SK-N-SH (cell line): ENCODE measurements at regions not wholly inside any gene's neighbourhood (a gene's known extent, or its start where the extent isn't known, plus 50 kb on each side); places are given as distances from the start of the nearest gene placed in this dataset.

Experiments
- CTCF ChIA-PET: fragments of 300-600, 350-600 bp; formaldehyde crosslinking; extraction: SDS; loops from one replicate; lab custom pipeline; 2021; lab: Yijun Ruan, JAX
- POLR2A ChIA-PET: fragments of 350-600 bp; sonication (Branson Sonifier 250); formaldehyde crosslinking; extraction: SDS; loops from one replicate; lab custom pipeline; 2020; ENCODE audit warnings: antibody characterized with exemption, inconsistent platforms; lab: Yijun Ruan, JAX
- DNase-seq: peaks from one replicate; pipeline ENCODE4 v3.0.0; 2012
- H2AFZ ChIP-seq: fragments of 200-600 bp; sonication (generic); 2 replicates; pipeline ENCODE4 v1.8.1; 2016; ENCODE audit warnings: antibody characterized with exemption, mild to moderate bottlenecking, low read depth
- H3F3A ChIP-seq: fragments of 200-600 bp; sonication (generic); replicated peaks from 2 replicates; pipeline ENCODE3; 2016; ENCODE audit warnings: antibody characterized with exemption, mild to moderate bottlenecking; ENCODE audit not compliant: insufficient read depth
- H3K27ac ChIP-seq, 2 experiments: fragments of 200-500 bp in 1 of 2; fragments of 200-600 bp in 1 of 2; sonication (Bioruptor generic) in 1 of 2; sonication (generic), shearing (Covaris generic) in 1 of 2; 2 replicates each; pipeline versions ENCODE4 v1.5.1 to v1.6.1; 2014 to 2016; ENCODE audit warnings: low read depth in 2 of 2, inconsistent platforms in 1 of 2, low read length in 1 of 2, mild to moderate bottlenecking in 1 of 2, mixed read lengths in 1 of 2
- H3K27me3 ChIP-seq: fragments of 200-600 bp; sonication (generic), shearing (Covaris generic); 2 replicates; pipeline ENCODE4 v1.6.1; 2016; ENCODE audit warnings: mixed run types; ENCODE audit not compliant: insufficient read depth
- H3K36me3 ChIP-seq, 2 experiments: fragments of 200-500 bp in 1 of 2; fragments of 200-600 bp in 1 of 2; sonication (Bioruptor generic) in 1 of 2; sonication (generic) in 1 of 2; replicated peaks in 1 of 2; 2 replicates each; pipeline versions ENCODE3 to v1.5.1; 2014 to 2016; ENCODE audit warnings: low read length in 1 of 2, mild to moderate bottlenecking in 1 of 2; ENCODE audit not compliant: insufficient read depth in 2 of 2, control insufficient read depth in 1 of 2
- H3K4me1 ChIP-seq, 2 experiments: fragments of 200-500 bp in 1 of 2; fragments of 200-600 bp in 1 of 2; sonication (Bioruptor generic) in 1 of 2; sonication (generic), shearing (Covaris generic) in 1 of 2; 2 replicates each; pipeline versions ENCODE4 v1.5.1 to v1.6.1; 2014 to 2016; ENCODE audit warnings: low read depth in 1 of 2, low read length in 1 of 2, mixed run types in 1 of 2; ENCODE audit not compliant: insufficient read depth in 2 of 2, control insufficient read depth in 1 of 2
- H3K4me2 ChIP-seq: fragments of 200-600 bp; sonication (generic), shearing (Covaris generic); 2 replicates; pipeline ENCODE4 v1.6.1; 2017; ENCODE audit warnings: mixed run types
- H3K4me3 ChIP-seq, 2 experiments: fragments of 200-500 bp in 1 of 2; fragments of 200-600 bp in 1 of 2; sonication (Bioruptor generic) in 1 of 2; sonication (generic), shearing (Covaris generic) in 1 of 2; 2 replicates each; pipeline versions ENCODE4 v1.5.1 to v1.8.1; 2014 to 2016; ENCODE audit warnings: low read depth in 2 of 2, inconsistent platforms in 1 of 2, low read length in 1 of 2, mild to moderate bottlenecking in 1 of 2, mixed read lengths in 1 of 2, moderate library complexity in 1 of 2
- H3K79me2 ChIP-seq: fragments of 200-600 bp; sonication (generic); 2 replicates; pipeline ENCODE4 v1.8.1; 2017; ENCODE audit warnings: mild to moderate bottlenecking; ENCODE audit not compliant: insufficient read depth
- H3K9ac ChIP-seq: fragments of 200-600 bp; sonication (generic); 2 replicates; pipeline ENCODE4 v1.6.1; 2017; ENCODE audit warnings: mixed run types
- H3K9me2 ChIP-seq: fragments of 200-600 bp; sonication (generic); 2 replicates; pipeline ENCODE4 v1.6.1; 2017; ENCODE audit warnings: mixed run types
- H3K9me3 ChIP-seq: fragments of 200-600 bp; sonication (generic); 2 replicates; pipeline ENCODE4 v1.6.1; 2017; ENCODE audit warnings: mixed run types, mild to moderate bottlenecking, moderate library complexity
- H4K20me1 ChIP-seq: fragments of 200-600 bp; sonication (generic); 2 replicates; pipeline ENCODE4 v1.6.1; 2017; ENCODE audit warnings: mild to moderate bottlenecking, mixed run types; ENCODE audit not compliant: insufficient read depth
- CHD2 ChIP-seq: fragments of 150-350 bp; IDR thresholded peaks from 2 replicates; pipeline ENCODE4 v1.6.1; 2018; ENCODE audit warnings: low read length; ENCODE audit not compliant: partially characterized antibody
- EZH2phosphoT487 ChIP-seq: fragments of 200-600 bp; sonication (generic); IDR thresholded peaks from 2 replicates; pipeline ENCODE4 v1.6.1; 2017; ENCODE audit warnings: low read depth, mixed run types, mild to moderate bottlenecking, antibody characterized with exemption, moderate library complexity, borderline replicate concordance
- FOSL2 ChIP-seq: IDR thresholded peaks from 2 replicates; pipeline ENCODE4 v1.4.0; 2012; ENCODE audit warnings: low read depth, mild to moderate bottlenecking, moderate library complexity, borderline replicate concordance
- FOXJ3 ChIP-seq: sonication (generic); formaldehyde crosslinking; IDR thresholded peaks from 2 replicates; pipeline ENCODE4 v1.5.1; 2020; ENCODE audit warnings: mild to moderate bottlenecking, missing genetic modification reagents
- GABPA ChIP-seq: IDR thresholded peaks from 2 replicates; pipeline ENCODE4 v1.4.0; 2012; ENCODE audit warnings: low read depth, mild to moderate bottlenecking
- GATA2 ChIP-seq: sonication (generic); formaldehyde crosslinking; IDR thresholded peaks from 2 replicates; pipeline ENCODE4 v1.5.0; 2020; ENCODE audit warnings: mild to moderate bottlenecking, missing genetic modification reagents
- IRF3 ChIP-seq: fragments of 150-350 bp; IDR thresholded peaks from 2 replicates; pipeline ENCODE4 v1.6.1; 2016; ENCODE audit warnings: mild to moderate bottlenecking, low read depth, low read length
- MAX ChIP-seq: IDR thresholded peaks from 2 replicates; pipeline ENCODE4 v1.4.0; 2012; ENCODE audit warnings: low read depth
- MEF2A ChIP-seq: IDR thresholded peaks from 2 replicates; pipeline ENCODE4 v1.4.0; 2012; ENCODE audit warnings: low read depth, borderline replicate concordance
- MXI1 ChIP-seq: IDR thresholded peaks from 2 replicates; pipeline ENCODE4 v1.6.1; 2012; ENCODE audit warnings: mild to moderate bottlenecking, low read depth, low read length, improper control_type of control experiment
- RCOR1 ChIP-seq: fragments of 150-350 bp; IDR thresholded peaks from 2 replicates; pipeline ENCODE4 v1.6.1; 2017; ENCODE audit warnings: antibody characterized with exemption, low read length
- REST ChIP-seq: IDR thresholded peaks from 2 replicates; pipeline ENCODE4 v1.6.1; 2012; ENCODE audit warnings: mild to moderate bottlenecking, low read depth, low read length, moderate library complexity
- RXRA ChIP-seq: IDR thresholded peaks from 2 replicates; pipeline ENCODE4 v1.4.0; 2012; ENCODE audit warnings: low read depth, mild to moderate bottlenecking, borderline replicate concordance
- SIN3A ChIP-seq: IDR thresholded peaks from 2 replicates; pipeline ENCODE4 v1.6.1; 2012; ENCODE audit warnings: low read depth, mild to moderate bottlenecking, low read length, moderate library complexity, borderline replicate concordance
- TAF1 ChIP-seq: IDR thresholded peaks from 2 replicates; pipeline ENCODE4 v1.6.1; 2012; ENCODE audit warnings: low read depth, mild to moderate bottlenecking, low read length, moderate library complexity, borderline replicate concordance
- TCF12 ChIP-seq: IDR thresholded peaks from 2 replicates; pipeline ENCODE4 v1.4.0; 2012
- WGBS: methylation state at CpG from one replicate; pipeline ENCODE4 v1.1.6; 2017; ENCODE audit warnings: low lambda C conversion rate; 5-methylcytosine and 5-hydroxymethylcytosine counted together

GRCh38 chr11:13881226-13881905 is 81.2 kb upstream of the SPON1 start:
- ChIA-PET POLR2A (interaction anchor here (0.6 kb wide), 1 partner anchor 264 kb away, joined by 3 read pairs; no protein-coding TSS in a partner anchor), CTCF (no interaction called here)
- Histone ChIP-seq H3K9me2 (no peaks in the 10 kb centered on the region), H3K4me1 (no peaks in the 10 kb centered on the region), H3F3A (no peaks in the 10 kb centered on the region), H3K4me2 (no peak overlapping the region), H3K27me3 (no peaks in the 10 kb centered on the region), H4K20me1 (no peaks in the 10 kb centered on the region), H3K4me3 (no peak overlapping the region), H3K9me3 (no peaks in the 10 kb centered on the region), H2AFZ (no peak overlapping the region), H3K36me3 (no peaks in the 10 kb centered on the region), H3K27ac (no peak overlapping the region), H3K79me2 (no peaks in the 10 kb centered on the region), H3K9ac (no peak overlapping the region)
- DNase-seq = no peak
- TF ChIP-seq FOXJ3 (CRISPR knock-in tag) = no peak
- no peak for TF ChIP-seq IRF3
- TF ChIP-seq SIN3A = no peak
- TF ChIP-seq EZH2phosphoT487 = no peak
- TF ChIP-seq MEF2A = no peak
- no peak for TF ChIP-seq TAF1
- 43% methylated on average over 10 of the region's 10 CpGs for WGBS

- no peak for TF ChIP-seq FOSL2
- TF ChIP-seq IRF3 = no peak
- TF ChIP-seq MXI1 = no peak
- TF ChIP-seq RXRA = no peak
- TF ChIP-seq GABPA = no peak
- no peak for TF ChIP-seq REST
- no peak for TF ChIP-seq TCF12
- no peak for TF ChIP-seq MAX
- TF ChIP-seq GATA2 = no peak
- no peak for TF ChIP-seq CHD2
- TF ChIP-seq RCOR1 = no peak
- no peak for TF ChIP-seq TAF1
- H3K79me2 ChIP-seq = no peaks in the 10 kb centered on the region
- POLR2A ChIA-PET = no interaction called here
- H3K9ac ChIP-seq = no peak overlapping the region
- H4K20me1 ChIP-seq = no peaks in the 10 kb centered on the region
- DNase-seq = no peak
- CTCF ChIA-PET = no interaction called here
- H3K27me3 ChIP-seq = no peaks in the 10 kb centered on the region
- no peaks in the 10 kb centered on the region for H3F3A ChIP-seq
- no peaks in the 10 kb centered on the region for H3K36me3 ChIP-seq
- H3K4me1 ChIP-seq = no peaks in the 10 kb centered on the region
- H3K27ac ChIP-seq = no peak overlapping the region
- H3K4me2 ChIP-seq = no peak overlapping the region
- H3K9me2 ChIP-seq = no peaks in the 10 kb centered on the region
- WGBS = 24% methylated on average over 4 of the region's 4 CpGs
- no peak overlapping the region for H3K4me3 ChIP-seq
- no peaks in the 10 kb centered on the region for H3K9me3 ChIP-seq
- H2AFZ ChIP-seq = no peak overlapping the region
These were observed 79.5 kb upstream of the SPON1 start for GRCh38 chr11:13883042-13883441.
